PC-3 (cell line): ENCODE measurements at regions not wholly inside any gene's neighbourhood (a gene's known extent, or its start where the extent isn't known, plus 50 kb on each side); places are given as distances from the start of the nearest gene placed in this dataset.

Experiments used
- ATAC-seq: fragments of 200-7000 bp; cut with Tn5 transposase; 2 replicates; pipeline ENCODE4 v1.9.1; 2020; ENCODE audit warnings: mild to moderate bottlenecking, moderate library complexity
- BruUV-seq: library from RNA; stranded (reverse); fragments of 400-500 nt; replicated peaks from 2 replicates; lab custom pipeline; 2021; lab: Mats Ljungman, UMichigan
- CTCF ChIA-PET: fragments of 300-600 bp; sonication (Branson Sonifier 250); formaldehyde crosslinking; loops from one replicate; lab custom pipeline; 2022; ENCODE audit warnings: antibody characterized with exemption; lab: Charles Lee
- POLR2A ChIA-PET: fragments of 300-600 bp; sonication (Branson Sonifier 250); formaldehyde crosslinking; loops from one replicate; lab custom pipeline; 2022; ENCODE audit warnings: antibody characterized with exemption; ENCODE audit not compliant: unreplicated experiment; lab: Charles Lee
- DNase-seq: peaks from one replicate; pipeline ENCODE4 v3.0.0-alpha.2; 2015
- H2AFZ ChIP-seq: fragments of 300-600 bp; sonication (generic); 2 replicates; pipeline ENCODE4 v1.6.0; 2016; ENCODE audit warnings: antibody characterized with exemption, low read length
- H3F3A ChIP-seq: fragments of 300-600 bp; sonication (generic); one replicate; pipeline ENCODE4 v1.6.0; 2017; ENCODE audit warnings: antibody characterized with exemption, low read length, control low read depth, mild to moderate bottlenecking; ENCODE audit not compliant: unreplicated experiment
- H3K27ac ChIP-seq: fragments of 300-600 bp; sonication (generic); 2 replicates; pipeline ENCODE4 v1.5.1; 2016; ENCODE audit warnings: mild to moderate bottlenecking, low read length
- H3K27me3 ChIP-seq: fragments of 300-600 bp; sonication (generic); 2 replicates; pipeline ENCODE4 v1.6.1; 2016; ENCODE audit warnings: low read length, mixed read lengths
- H3K36me3 ChIP-seq: fragments of 300-600 bp; sonication (generic); 2 replicates; pipeline ENCODE4 v1.6.1; 2016; ENCODE audit warnings: low read depth, mixed run types, low read length, mixed read lengths
- H3K4me1 ChIP-seq: fragments of 300-600 bp; sonication (generic); 2 replicates; pipeline ENCODE4 v1.5.1; 2016; ENCODE audit warnings: low read length; ENCODE audit not compliant: insufficient read depth
- H3K4me2 ChIP-seq: fragments of 300-600 bp; sonication (generic); 2 replicates; pipeline ENCODE4 v1.6.0; 2016; ENCODE audit warnings: low read length
- H3K4me3 ChIP-seq: fragments of 300-600 bp; sonication (generic); 2 replicates; pipeline ENCODE4 v1.5.1; 2016; ENCODE audit warnings: mild to moderate bottlenecking, low read length, mixed read lengths
- H3K79me2 ChIP-seq: fragments of 300-600 bp; sonication (generic); 2 replicates; pipeline ENCODE4 v1.6.1; 2017; ENCODE audit warnings: low read length, mixed read lengths
- H3K9ac ChIP-seq: fragments of 300-600 bp; sonication (generic); 2 replicates; pipeline ENCODE4 v1.6.0; 2016; ENCODE audit warnings: mild to moderate bottlenecking, low read length
- H3K9me2 ChIP-seq: fragments of 300-600 bp; sonication (generic); replicated peaks from 2 replicates; pipeline ENCODE4 v1.6.1; 2016; ENCODE audit warnings: mixed run types, low read length, mixed read lengths
- H3K9me3 ChIP-seq: fragments of 300-600 bp; sonication (generic); 2 replicates; pipeline ENCODE4 v1.6.1; 2016; ENCODE audit warnings: low read length, mixed read lengths
- H4K20me1 ChIP-seq: fragments of 300-600 bp; sonication (generic); 2 replicates; pipeline ENCODE4 v1.6.1; 2016; ENCODE audit warnings: low read length, mixed read lengths
- EZH2 ChIP-seq: fragments of 300-600 bp; sonication (generic); IDR thresholded peaks from one replicate; pipeline ENCODE4 v1.6.1; 2017; ENCODE audit warnings: antibody characterized with exemption, mild to moderate bottlenecking, low read length; ENCODE audit not compliant: unreplicated experiment
- EZH2phosphoT487 ChIP-seq: fragments of 300-600 bp; sonication (generic); IDR thresholded peaks from 2 replicates; pipeline ENCODE4 v1.6.1; 2018; ENCODE audit warnings: mild to moderate bottlenecking, antibody characterized with exemption, low read length, borderline replicate concordance
- intact Hi-C: fragments of 100-400 bp; cut with micrococcal nuclease; formaldehyde crosslinking; loops from 2 replicates; pipeline ENCODE4 v1.9.0; 2023
- TF ChIP-seq, protein P1 (sequence below): fragments of 300-600 bp; sonication (generic); conservative IDR thresholded peaks from 2 replicates; pipeline ENCODE4 v1.5.1; 2017; ENCODE audit warnings: antibody characterized with exemption, low read depth, mild to moderate bottlenecking, low read length

DNA sequence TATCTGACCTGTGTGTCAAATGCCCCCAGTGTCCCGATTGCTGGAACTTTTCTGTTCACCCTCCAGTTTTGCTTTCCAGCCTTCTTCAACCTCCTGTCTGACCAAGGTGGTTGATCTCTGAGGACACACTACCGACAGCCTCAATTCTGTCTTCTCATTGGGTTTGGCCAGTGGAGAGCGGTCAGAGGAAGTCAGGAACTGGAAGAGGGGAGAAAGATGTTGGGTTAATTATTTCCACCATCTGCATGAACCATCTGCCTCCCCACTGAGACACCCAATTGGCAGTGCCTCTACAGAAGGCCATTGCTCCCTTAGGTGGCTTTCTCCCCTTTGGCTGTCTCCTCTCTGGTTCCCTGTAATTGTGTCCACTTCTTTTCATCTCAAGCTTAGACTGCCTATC lies 154.3 kb upstream of the RAI14 start:
- Histone ChIP-seq H3K9ac (no peak overlapping the region), H3F3A (no peaks in the 10 kb centered on the region), H3K4me1 (peaks cover 11% of the 10 kb centered on the region), H3K9me3 (no peaks in the 10 kb centered on the region), H2AFZ (no peak overlapping the region), H3K27me3 (no peaks in the 10 kb centered on the region), H3K9me2 (no peaks in the 10 kb centered on the region), H3K79me2 (no peaks in the 10 kb centered on the region), H3K4me2 (no peak overlapping the region), H4K20me1 (no peaks in the 10 kb centered on the region), H3K36me3 (no peaks in the 10 kb centered on the region), H3K27ac (no peak overlapping the region), H3K4me3 (no peak overlapping the region)
- TF ChIP-seq EZH2phosphoT487 (no peak), EZH2 (no peak)
- TF ChIP-seq, protein P1, sequence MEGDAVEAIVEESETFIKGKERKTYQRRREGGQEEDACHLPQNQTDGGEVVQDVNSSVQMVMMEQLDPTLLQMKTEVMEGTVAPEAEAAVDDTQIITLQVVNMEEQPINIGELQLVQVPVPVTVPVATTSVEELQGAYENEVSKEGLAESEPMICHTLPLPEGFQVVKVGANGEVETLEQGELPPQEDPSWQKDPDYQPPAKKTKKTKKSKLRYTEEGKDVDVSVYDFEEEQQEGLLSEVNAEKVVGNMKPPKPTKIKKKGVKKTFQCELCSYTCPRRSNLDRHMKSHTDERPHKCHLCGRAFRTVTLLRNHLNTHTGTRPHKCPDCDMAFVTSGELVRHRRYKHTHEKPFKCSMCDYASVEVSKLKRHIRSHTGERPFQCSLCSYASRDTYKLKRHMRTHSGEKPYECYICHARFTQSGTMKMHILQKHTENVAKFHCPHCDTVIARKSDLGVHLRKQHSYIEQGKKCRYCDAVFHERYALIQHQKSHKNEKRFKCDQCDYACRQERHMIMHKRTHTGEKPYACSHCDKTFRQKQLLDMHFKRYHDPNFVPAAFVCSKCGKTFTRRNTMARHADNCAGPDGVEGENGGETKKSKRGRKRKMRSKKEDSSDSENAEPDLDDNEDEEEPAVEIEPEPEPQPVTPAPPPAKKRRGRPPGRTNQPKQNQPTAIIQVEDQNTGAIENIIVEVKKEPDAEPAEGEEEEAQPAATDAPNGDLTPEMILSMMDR, result no peak
- ChIA-PET POLR2A (no interaction called here), CTCF (no interaction called here)
- intact Hi-C loops, result no loop called here
- no TSS peak for BruUV-seq
- DNase-seq (no peak), ATAC-seq (no peak)

DNA sequence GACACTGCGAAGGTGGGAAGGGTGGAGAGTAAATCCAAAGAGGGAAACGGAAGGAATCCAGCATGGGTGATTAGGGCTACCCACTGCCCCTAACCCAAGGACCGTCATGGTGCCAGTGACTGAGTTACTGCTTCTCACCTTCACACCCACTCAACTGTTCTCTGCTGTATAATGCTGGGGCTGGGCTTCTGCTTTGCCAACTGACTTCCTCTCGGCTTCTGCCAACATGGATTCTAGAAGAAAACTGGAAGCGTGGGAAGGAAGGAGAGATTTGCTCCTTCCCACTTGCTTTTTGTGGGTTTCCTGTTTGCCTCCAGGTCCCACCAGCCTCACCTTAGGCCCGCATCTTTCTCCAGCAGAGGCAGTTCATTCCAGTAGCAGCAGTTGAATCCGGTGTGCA lies 153.5 kb upstream of the RAI14 start:
- CTCF ChIA-PET, result no interaction called here
- H2AFZ ChIP-seq, result no peak overlapping the region

More for the DNA sequence above, 153.5 kb upstream of the RAI14 start:
- Histone ChIP-seq H3K9ac (no peak overlapping the region), H4K20me1 (no peaks in the 10 kb centered on the region), H3K4me1 (peaks cover 11% of the 10 kb centered on the region), H3K27ac (no peak overlapping the region), H3K27me3 (no peaks in the 10 kb centered on the region), H3K79me2 (no peaks in the 10 kb centered on the region), H3K36me3 (no peaks in the 10 kb centered on the region), H3K9me2 (no peaks in the 10 kb centered on the region), H3K4me2 (no peak overlapping the region), H3K9me3 (no peaks in the 10 kb centered on the region), H3K4me3 (no peak overlapping the region), H3F3A (no peaks in the 10 kb centered on the region)
- BruUV-seq, result no TSS peak
- POLR2A ChIA-PET, result no interaction called here
- no peak for TF ChIP-seq EZH2
- TF ChIP-seq, protein P1, result no peak
- TF ChIP-seq EZH2phosphoT487, result no peak
- intact Hi-C loops, result no loop called here
- ATAC-seq (no peak), DNase-seq (no peak)
